Urothelium cell line (cell line): ENCODE measurements at regions not wholly inside any gene's neighbourhood (a gene's known extent, or its start where the extent isn't known, plus 50 kb on each side); places are given as distances from the start of the nearest gene placed in this dataset.

Source experiments
- DNase-seq: peaks from one replicate; pipeline ENCODE4 v3.0.0; 2011; ENCODE audit warnings: low spot score, mixed read lengths
- FAIRE-seq: peaks from 2 replicates; lab custom pipeline; 2011; peaks lifted over from hg19 to GRCh38; lab: Jason Lieb, UNC

GRCh38 chr2:47315475-47315874, 53.6 kb upstream of the EPCAM start:
- DNase-seq = no peak
- no peak for FAIRE-seq

GRCh38 chr2:47313728-47314127, 55.4 kb upstream of the EPCAM start:
- FAIRE-seq = no peak
- DNase-seq = no peak

GRCh38 chr2:47313141-47313691, 55.9 kb upstream of the EPCAM start:
- FAIRE-seq (peak; percentile 23), DNase-seq (peak; percentile 65)

GRCh38 chr2:47312491-47312850, 56.6 kb upstream of the EPCAM start:
- no peak for DNase-seq
- no peak for FAIRE-seq

- no peak for DNase-seq
- FAIRE-seq = no peak
Measured at GRCh38 chr2:47311764-47312490, 57.2 kb upstream of the EPCAM start.

GRCh38 chr2:47310801-47311560, 58.1 kb upstream of the EPCAM start:
- peak; percentile 61 for DNase-seq
- peak; percentile 37 for FAIRE-seq

GRCh38 chr2:47309952-47310800, 58.9 kb upstream of the EPCAM start:
- DNase-seq = no peak
- FAIRE-seq = no peak

- FAIRE-seq (no peak), DNase-seq (no peak)
Measured at GRCh38 chr2:47309472-47309951, 59.6 kb upstream of the EPCAM start.

- FAIRE-seq = no peak
- no peak for DNase-seq
Measured at GRCh38 chr2:47307066-47307465, 62.0 kb upstream of the EPCAM start.

GRCh38 chr2:47304654-47305053, 64.5 kb upstream of the EPCAM start:
- FAIRE-seq (no peak), DNase-seq (no peak)

GRCh38 chr2:47303341-47304148, 65.6 kb upstream of the EPCAM start:
- DNase-seq = no peak
- FAIRE-seq = no peak

GRCh38 chr2:47302308-47302707, 66.8 kb upstream of the EPCAM start:
- FAIRE-seq (no peak), DNase-seq (no peak)

- DNase-seq = no peak
- no peak for FAIRE-seq
Measured at GRCh38 chr2:47301731-47302130, 67.4 kb upstream of the EPCAM start.

GRCh38 chr2:47301277-47301618, 67.9 kb upstream of the EPCAM start:
- FAIRE-seq (no peak), DNase-seq (no peak)

GRCh38 chr2:47300609-47301276, 68.4 kb upstream of the EPCAM start:
- DNase-seq = no peak
- no peak for FAIRE-seq

- FAIRE-seq = no peak
- no peak for DNase-seq
Measured at GRCh38 chr2:47300081-47300480, 69.0 kb upstream of the EPCAM start.

GRCh38 chr2:47299555-47299954, 69.6 kb upstream of the EPCAM start:
- FAIRE-seq (no peak), DNase-seq (no peak)

GRCh38 chr2:47298771-47299170, 70.3 kb upstream of the EPCAM start:
- no peak for FAIRE-seq
- no peak for DNase-seq

GRCh38 chr2:47297767-47298425, 71.2 kb upstream of the EPCAM start:
- no peak for FAIRE-seq
- DNase-seq = no peak
